ENCODE measurements at regions not wholly inside any gene's neighbourhood (a gene's known extent, or its start where the extent isn't known, plus 50 kb on each side); places are given as distances from the start of the nearest gene placed in this dataset.

DNA sequence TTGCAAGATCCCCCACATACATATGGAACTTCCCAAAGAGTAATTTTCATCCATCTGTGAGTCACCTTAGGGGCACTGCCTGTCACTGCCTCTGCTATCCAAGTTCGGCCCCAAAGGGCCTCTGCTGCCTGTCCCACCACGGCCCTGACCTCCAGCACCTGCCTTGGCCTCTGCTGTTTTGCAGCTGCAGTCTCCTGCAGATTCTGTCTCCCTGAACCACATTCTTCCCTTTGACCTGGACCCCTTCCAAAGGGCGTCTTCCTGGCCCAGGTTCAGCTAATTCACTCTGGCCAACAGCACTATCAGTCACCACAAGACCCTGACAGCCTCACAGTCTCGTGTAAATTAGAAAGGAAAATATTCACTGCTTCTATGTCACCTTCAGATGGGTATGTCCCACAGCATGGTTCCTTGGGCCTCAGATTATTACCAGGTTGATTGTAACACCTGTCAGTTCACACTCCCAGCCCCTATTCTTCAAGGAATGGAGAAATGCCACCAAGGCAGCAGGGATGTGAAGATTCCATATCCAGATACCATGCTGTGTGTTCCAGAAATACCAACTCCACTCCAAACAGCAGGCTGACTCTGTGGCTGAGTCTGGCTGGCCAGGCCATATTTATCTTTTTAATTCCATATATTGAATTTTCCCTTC is 479.3 kb downstream of the ARHGEF28 start:
- intact Hi-C loops (cut with DNase I): no loop called here
- H3K4me3 ChIP-seq: no peak overlapping the region
- no peaks in the 10 kb centered on the region for H3K27me3 ChIP-seq
- peak in 4 of 5 donors; percentile 34 to 64 (median 42) for DNase-seq
- peaks cover 9% of the 10 kb centered on the region for H3K4me1 ChIP-seq (ENCODE audit: insufficient read depth)
- WGBS, 3 donors: 18 to 30% (median 29%) methylated on average over 4 of the region's 4 CpGs
- H3K9me3 ChIP-seq: no peaks in the 10 kb centered on the region
- no peaks in the 10 kb centered on the region for H3K36me3 ChIP-seq
- no peak for TF ChIP-seq CTCF (IDR thresholded peaks at IDR 0.05)
- no peak for TF ChIP-seq POLR2A (IDR thresholded peaks at IDR 0.05)
- TF ChIP-seq EP300 (IDR thresholded peaks at IDR 0.05): no peak
- no peak overlapping the region for H3K27ac ChIP-seq

- no peak overlapping the region for H3K4me3 ChIP-seq
- no peaks in the 10 kb centered on the region for H3K36me3 ChIP-seq
- peaks cover 11% of the 10 kb centered on the region for H3K4me1 ChIP-seq (ENCODE audit: insufficient read depth)
- no peak overlapping the region for H3K27ac ChIP-seq
- TF ChIP-seq POLR2A (IDR thresholded peaks at IDR 0.05): no peak
- TF ChIP-seq EP300 (IDR thresholded peaks at IDR 0.05): no peak
- no peak for TF ChIP-seq CTCF (IDR thresholded peaks at IDR 0.05)
- H3K27me3 ChIP-seq: no peaks in the 10 kb centered on the region
- DNase-seq: no peak
- no peaks in the 10 kb centered on the region for H3K9me3 ChIP-seq
- intact Hi-C loops (cut with DNase I): no loop called here
- 72 to 75% (median 72%) methylated on average over 15 of the region's 15 CpGs for WGBS, 3 donors
These were observed 477.4 kb downstream of the ARHGEF28 start for GRCh38 chr5:74103131-74104023.

GRCh38 chr5:74100268-74100665 is 474.3 kb downstream of the ARHGEF28 start:
- Histone ChIP-seq H3K9me3 (no peaks in the 10 kb centered on the region), H3K4me1 (ENCODE audit: insufficient read depth) (peaks cover 12% of the 10 kb centered on the region), H3K4me3 (no peak overlapping the region), H3K27me3 (no peaks in the 10 kb centered on the region), H3K27ac (peak overlapping the region in 1 of 2 donors; percentile 22), H3K36me3 (no peaks in the 10 kb centered on the region)
- no peak for DNase-seq
- TF ChIP-seq EP300 (IDR thresholded peaks at IDR 0.05): no peak
- no peak for TF ChIP-seq CTCF (IDR thresholded peaks at IDR 0.05)
- no peak for TF ChIP-seq POLR2A (IDR thresholded peaks at IDR 0.05)
- intact Hi-C loops (cut with DNase I): no loop called here
- WGBS, 3 donors: 95 to 100% (median 100%) methylated on average over 1 of the region's 1 CpG

DNA sequence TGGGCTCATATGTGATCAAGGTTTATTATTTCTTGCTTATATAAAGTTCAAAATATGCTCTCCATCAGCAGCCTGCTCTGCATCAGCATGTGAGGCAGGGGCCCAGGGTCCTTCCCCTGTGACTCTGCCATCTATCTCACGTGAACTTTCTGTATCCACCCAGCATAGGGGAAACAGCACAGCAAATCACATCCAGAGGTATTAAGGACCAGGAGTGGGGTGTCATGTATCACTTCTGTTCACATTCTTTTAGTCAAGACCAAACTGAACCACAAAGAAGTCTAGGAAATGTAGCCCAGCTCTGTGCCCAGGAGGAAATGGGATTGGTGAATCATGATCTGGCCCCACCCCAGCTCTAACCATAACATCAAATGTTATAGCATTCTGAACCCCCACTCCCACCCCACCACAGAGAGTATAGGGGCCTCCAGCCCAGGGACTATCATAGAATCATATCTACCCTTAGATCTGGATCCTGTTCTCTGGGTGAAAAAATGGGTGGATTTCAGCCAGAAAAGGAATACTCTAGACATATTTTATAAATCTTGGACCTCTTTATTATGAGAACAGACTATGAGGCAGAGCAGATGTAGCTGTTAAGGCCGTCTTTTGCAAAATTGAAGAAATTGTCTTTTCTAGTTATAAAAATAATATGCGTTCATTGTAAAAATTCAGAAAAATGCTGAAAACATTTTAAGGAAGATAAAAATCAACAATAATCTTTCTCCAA is 473.7 kb downstream of the ARHGEF28 start:
- 82 to 85% (median 84%) methylated on average over 3 of the region's 3 CpGs for WGBS, 3 donors
- intact Hi-C loops (cut with DNase I): no loop called here
- TF ChIP-seq CTCF (IDR thresholded peaks at IDR 0.05): no peak
- TF ChIP-seq POLR2A (IDR thresholded peaks at IDR 0.05): no peak
- no peak for TF ChIP-seq EP300 (IDR thresholded peaks at IDR 0.05)

More for the DNA sequence above, 473.7 kb downstream of the ARHGEF28 start:
- no peaks in the 10 kb centered on the region for H3K36me3 ChIP-seq
- peaks cover 9% of the 10 kb centered on the region for H3K4me1 ChIP-seq (ENCODE audit: insufficient read depth)
- no peaks in the 10 kb centered on the region for H3K9me3 ChIP-seq
- H3K27me3 ChIP-seq: no peaks in the 10 kb centered on the region
- peak overlapping the region in 1 of 2 donors; percentile 22 for H3K27ac ChIP-seq
- no peak overlapping the region for H3K4me3 ChIP-seq
- no peak for DNase-seq

All from ovary (tissue), 7 donors.